GM23248 (cell line): ENCODE measurements at regions not wholly inside any gene's neighbourhood (a gene's known extent, or its start where the extent isn't known, plus 50 kb on each side); places are given as distances from the start of the nearest gene placed in this dataset.

ENCODE experiments used
- EZH2 ChIP-seq: fragments of 200-600 bp; sonication (generic); IDR thresholded peaks from 2 replicates; pipeline ENCODE4 v1.6.1; 2018; ENCODE audit warnings: antibody characterized with exemption, mild to moderate bottlenecking; ENCODE audit not compliant: insufficient read depth, poor library complexity, severe bottlenecking
- EZH2phosphoT487 ChIP-seq: fragments of 200-600 bp; sonication (generic); IDR thresholded peaks from 2 replicates; pipeline ENCODE4 v1.6.1; 2018; ENCODE audit warnings: antibody characterized with exemption, moderate library complexity, mild to moderate bottlenecking, low read depth; ENCODE audit not compliant: insufficient read depth

GRCh38 chr3:145951441-145951840 lies 209.5 kb downstream of the PLOD2 start:
- TF ChIP-seq EZH2 (no peak), EZH2phosphoT487 (no peak)
